ENCODE measurements at regions not wholly inside any gene's neighbourhood (a gene's known extent, or its start where the extent isn't known, plus 50 kb on each side); places are given as distances from the start of the nearest gene placed in this dataset.

DNA sequence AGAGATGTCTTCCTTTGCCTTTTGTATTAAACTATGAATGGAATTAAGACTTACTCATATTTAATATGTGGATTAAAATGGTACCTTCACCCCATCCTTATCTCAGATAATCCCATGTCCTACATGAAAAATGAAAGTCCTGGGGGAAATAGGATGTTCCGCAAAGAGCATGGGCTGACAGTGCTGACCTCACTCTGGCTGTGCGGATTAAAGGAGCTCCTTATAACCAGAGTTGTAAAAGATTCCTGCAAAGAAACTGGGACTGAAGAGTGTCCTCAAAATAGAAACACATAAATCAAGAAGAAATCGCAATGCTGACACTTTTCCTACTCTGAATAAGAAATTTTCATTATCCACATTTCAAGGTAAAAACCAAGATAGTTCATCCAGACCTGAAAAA lies 384.5 kb downstream of the LIG4 start:
- ChIA-PET CTCF (interaction anchor here (0.7 kb wide), 2 partner anchors 76 to 688 kb away, joined by 3 to 4 read pairs; no protein-coding TSS in a partner anchor), POLR2A (interaction anchor here (1.0 kb wide), 1 partner anchor 30 kb away, joined by 3 read pairs; no protein-coding TSS in a partner anchor)
- Mint-ChIP-seq H3K27me3 (ENCODE audit: insufficient read depth, unreplicated experiment) (no peaks in the 10 kb centered on the region), H3K27ac (ENCODE audit: low read depth, unreplicated experiment) (no peak overlapping the region), H3K36me3 (ENCODE audit: insufficient read depth, unreplicated experiment) (no peaks in the 10 kb centered on the region), H3K9me3 (ENCODE audit: unreplicated experiment) (peaks cover 22% of the 10 kb centered on the region), H3K4me1 (ENCODE audit: insufficient read depth, unreplicated experiment) (no peaks in the 10 kb centered on the region), H3K4me3 (ENCODE audit: unreplicated experiment) (no peak overlapping the region)
- TF ChIP-seq, protein P1, sequence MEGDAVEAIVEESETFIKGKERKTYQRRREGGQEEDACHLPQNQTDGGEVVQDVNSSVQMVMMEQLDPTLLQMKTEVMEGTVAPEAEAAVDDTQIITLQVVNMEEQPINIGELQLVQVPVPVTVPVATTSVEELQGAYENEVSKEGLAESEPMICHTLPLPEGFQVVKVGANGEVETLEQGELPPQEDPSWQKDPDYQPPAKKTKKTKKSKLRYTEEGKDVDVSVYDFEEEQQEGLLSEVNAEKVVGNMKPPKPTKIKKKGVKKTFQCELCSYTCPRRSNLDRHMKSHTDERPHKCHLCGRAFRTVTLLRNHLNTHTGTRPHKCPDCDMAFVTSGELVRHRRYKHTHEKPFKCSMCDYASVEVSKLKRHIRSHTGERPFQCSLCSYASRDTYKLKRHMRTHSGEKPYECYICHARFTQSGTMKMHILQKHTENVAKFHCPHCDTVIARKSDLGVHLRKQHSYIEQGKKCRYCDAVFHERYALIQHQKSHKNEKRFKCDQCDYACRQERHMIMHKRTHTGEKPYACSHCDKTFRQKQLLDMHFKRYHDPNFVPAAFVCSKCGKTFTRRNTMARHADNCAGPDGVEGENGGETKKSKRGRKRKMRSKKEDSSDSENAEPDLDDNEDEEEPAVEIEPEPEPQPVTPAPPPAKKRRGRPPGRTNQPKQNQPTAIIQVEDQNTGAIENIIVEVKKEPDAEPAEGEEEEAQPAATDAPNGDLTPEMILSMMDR (IDR thresholded peaks at IDR 0.05; ENCODE audit: unreplicated experiment) = no peak
- BruUV-seq (replicated peaks) = no TSS peak
- intact Hi-C loops (cut with micrococcal nuclease) = no loop called here
- no peak for DNase-seq (ENCODE audit: unreplicated experiment)

DNA sequence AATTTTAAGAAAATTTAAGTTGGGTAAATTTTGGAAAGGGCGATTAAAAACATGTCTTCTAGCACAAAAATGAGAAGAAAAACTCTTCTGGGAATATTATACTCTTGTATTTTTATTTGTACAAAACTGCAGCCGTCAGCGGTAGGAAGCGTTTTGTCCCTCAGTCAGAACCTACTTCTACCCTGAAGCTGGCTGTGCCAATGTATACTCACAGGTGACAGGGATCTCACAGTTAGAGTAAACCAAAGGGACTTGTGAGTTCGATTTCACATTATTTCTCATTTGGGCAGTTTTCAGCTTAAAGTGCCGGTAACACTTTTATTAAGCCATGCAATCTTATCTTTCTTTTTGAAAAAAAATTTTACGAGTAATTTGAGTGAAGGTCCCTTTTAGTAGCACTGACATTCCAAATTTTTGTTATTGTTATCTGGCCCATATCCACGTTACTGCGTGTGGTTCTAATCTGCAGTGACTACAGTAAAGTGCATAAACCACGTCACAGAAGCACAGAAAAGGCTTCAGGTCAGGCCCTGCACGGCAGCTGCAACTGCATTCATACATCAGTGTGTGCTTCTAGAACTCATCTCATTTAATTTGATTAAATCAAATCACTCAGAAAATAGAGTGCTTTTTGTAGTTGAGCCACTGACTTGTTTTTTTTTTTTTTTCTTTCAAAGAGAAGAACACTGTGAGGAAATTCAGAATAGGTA lies 387.3 kb downstream of the LIG4 start:
- intact Hi-C loops (cut with micrococcal nuclease) = no loop called here
- CTCF ChIA-PET = no interaction called here
- H3K27ac Mint-ChIP-seq (ENCODE audit: low read depth, unreplicated experiment) = no peak overlapping the region
- peaks cover 25% of the 10 kb centered on the region for H3K9me3 Mint-ChIP-seq (ENCODE audit: unreplicated experiment)
- POLR2A ChIA-PET = interaction anchor here (0.6 kb wide), 1 partner anchor 22 kb away, joined by 3 read pairs; no protein-coding TSS in a partner anchor
- H3K36me3 Mint-ChIP-seq (ENCODE audit: insufficient read depth, unreplicated experiment) = no peaks in the 10 kb centered on the region
- no peak for DNase-seq (ENCODE audit: unreplicated experiment)
- H3K27me3 Mint-ChIP-seq (ENCODE audit: insufficient read depth, unreplicated experiment) = no peaks in the 10 kb centered on the region
- H3K4me3 Mint-ChIP-seq (ENCODE audit: unreplicated experiment) = no peak overlapping the region
- H3K4me1 Mint-ChIP-seq (ENCODE audit: insufficient read depth, unreplicated experiment) = no peaks in the 10 kb centered on the region
- no TSS peak for BruUV-seq (replicated peaks)
- TF ChIP-seq, protein P1 (IDR thresholded peaks at IDR 0.05; ENCODE audit: unreplicated experiment) = no peak

DNA sequence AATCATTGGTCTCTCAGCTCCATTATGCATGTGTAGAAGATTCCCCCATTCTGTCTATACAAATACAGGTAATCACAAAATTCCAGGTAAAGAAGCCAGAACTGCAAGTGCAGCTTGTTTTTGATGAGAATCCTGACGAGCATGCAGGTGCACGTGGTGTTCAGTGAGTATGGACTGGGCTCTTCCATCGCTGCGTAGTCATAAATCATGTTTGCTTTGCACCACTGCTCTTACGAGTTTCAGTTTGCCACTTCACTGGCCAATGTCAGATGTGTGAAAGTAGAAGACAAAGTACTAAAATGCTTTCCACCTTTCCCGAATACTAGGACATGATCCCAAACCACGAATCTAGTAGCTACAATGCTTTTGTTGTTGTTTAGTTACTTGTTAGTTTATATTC lies 390.7 kb downstream of the LIG4 start:
- intact Hi-C loops (cut with micrococcal nuclease) = no loop called here
- Mint-ChIP-seq H3K27ac (ENCODE audit: low read depth, unreplicated experiment) (no peak overlapping the region), H3K4me3 (ENCODE audit: unreplicated experiment) (no peak overlapping the region), H3K9me3 (ENCODE audit: unreplicated experiment) (peaks cover 24% of the 10 kb centered on the region), H3K27me3 (ENCODE audit: insufficient read depth, unreplicated experiment) (no peaks in the 10 kb centered on the region), H3K36me3 (ENCODE audit: insufficient read depth, unreplicated experiment) (no peaks in the 10 kb centered on the region), H3K4me1 (ENCODE audit: insufficient read depth, unreplicated experiment) (no peaks in the 10 kb centered on the region)
- DNase-seq (ENCODE audit: unreplicated experiment) = no peak
- no TSS peak for BruUV-seq (replicated peaks)
- TF ChIP-seq, protein P1 (IDR thresholded peaks at IDR 0.05; ENCODE audit: unreplicated experiment) = no peak
- POLR2A ChIA-PET = no interaction called here
- CTCF ChIA-PET = no interaction called here

DNA sequence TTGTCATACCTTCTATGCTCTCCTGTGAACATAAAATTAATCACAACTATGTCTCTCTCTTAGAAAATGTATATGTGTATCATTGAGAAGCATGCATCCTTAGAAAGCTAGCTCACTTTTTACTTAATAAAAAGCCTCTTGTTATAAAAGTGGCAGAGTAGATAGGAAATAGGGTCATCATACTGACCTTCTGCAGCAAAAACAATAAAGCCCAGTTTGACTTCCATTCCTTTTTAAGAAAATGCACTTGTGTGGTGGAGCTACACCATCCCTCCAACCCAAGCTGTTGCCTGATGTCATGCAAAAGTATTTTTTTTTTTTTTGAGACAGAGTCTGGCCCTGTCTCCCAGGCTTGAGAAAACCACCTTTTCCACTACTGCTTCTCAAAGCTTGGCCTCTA lies 393.3 kb downstream of the LIG4 start:
- intact Hi-C loops (cut with micrococcal nuclease) = no loop called here
- DNase-seq (ENCODE audit: unreplicated experiment) = no peak
- no peaks in the 10 kb centered on the region for H3K36me3 Mint-ChIP-seq (ENCODE audit: insufficient read depth, unreplicated experiment)
- H3K27ac Mint-ChIP-seq (ENCODE audit: low read depth, unreplicated experiment) = no peak overlapping the region
- CTCF ChIA-PET = interaction anchor here (0.5 kb wide), 1 partner anchor 117 kb away, joined by 4 read pairs; no protein-coding TSS in a partner anchor
- no peak overlapping the region for H3K4me3 Mint-ChIP-seq (ENCODE audit: unreplicated experiment)
- no TSS peak for BruUV-seq (replicated peaks)
- no peaks in the 10 kb centered on the region for H3K4me1 Mint-ChIP-seq (ENCODE audit: insufficient read depth, unreplicated experiment)
- POLR2A ChIA-PET = no interaction called here
- TF ChIP-seq, protein P1 (IDR thresholded peaks at IDR 0.05; ENCODE audit: unreplicated experiment) = no peak
- no peaks in the 10 kb centered on the region for H3K27me3 Mint-ChIP-seq (ENCODE audit: insufficient read depth, unreplicated experiment)
- H3K9me3 Mint-ChIP-seq (ENCODE audit: unreplicated experiment) = peaks cover 28% of the 10 kb centered on the region

Measured in MCF 10A (cell line).